HG02870 (cell line): ENCODE measurements at regions not wholly inside any gene's neighbourhood (a gene's known extent, or its start where the extent isn't known, plus 50 kb on each side); places are given as distances from the start of the nearest gene placed in this dataset.

Source experiments
- ATAC-seq: cut with Tn5 transposase; IDR thresholded peaks from one replicate; pipeline ENCODE4 v1.9.1; 2021; ENCODE audit warnings: mild to moderate bottlenecking, moderate library complexity; ENCODE audit not compliant: unreplicated experiment

GRCh38 chr17:71337938-71338337 is 782.9 kb upstream of the SOX9 start:
- ATAC-seq = no peak

- ATAC-seq = no peak
These were observed 782.4 kb upstream of the SOX9 start for GRCh38 chr17:71338396-71338795.

GRCh38 chr17:71339206-71339605 is 781.6 kb upstream of the SOX9 start:
- ATAC-seq = no peak

- no peak for ATAC-seq
These were observed 778.1 kb upstream of the SOX9 start for GRCh38 chr17:71342737-71343136.

- ATAC-seq = no peak
These were observed 770.8 kb upstream of the SOX9 start for GRCh38 chr17:71349908-71350600.

GRCh38 chr17:71360301-71360700 is 760.5 kb upstream of the SOX9 start:
- ATAC-seq = no peak

- ATAC-seq = no peak
These were observed 759.0 kb upstream of the SOX9 start for GRCh38 chr17:71361656-71362450.

- no peak for ATAC-seq
These were observed 757.2 kb upstream of the SOX9 start for GRCh38 chr17:71363661-71364060.

GRCh38 chr17:71371809-71372208 is 749.0 kb upstream of the SOX9 start:
- no peak for ATAC-seq

GRCh38 chr17:71375948-71376347 is 744.9 kb upstream of the SOX9 start:
- no peak for ATAC-seq

GRCh38 chr17:71376933-71377332 is 743.9 kb upstream of the SOX9 start:
- no peak for ATAC-seq

GRCh38 chr17:71378036-71378435 is 742.8 kb upstream of the SOX9 start:
- ATAC-seq = no peak

- ATAC-seq = no peak
These were observed 742.1 kb upstream of the SOX9 start for GRCh38 chr17:71378741-71379140.

- ATAC-seq = no peak
These were observed 741.3 kb upstream of the SOX9 start for GRCh38 chr17:71379512-71379911.

- no peak for ATAC-seq
These were observed 740.3 kb upstream of the SOX9 start for GRCh38 chr17:71380535-71380934.

GRCh38 chr17:71380936-71381335 is 739.9 kb upstream of the SOX9 start:
- no peak for ATAC-seq

GRCh38 chr17:71383091-71383490 is 737.7 kb upstream of the SOX9 start:
- no peak for ATAC-seq

GRCh38 chr17:71387456-71387855 is 733.4 kb upstream of the SOX9 start:
- no peak for ATAC-seq

GRCh38 chr17:71392715-71393567 is 727.9 kb upstream of the SOX9 start:
- no peak for ATAC-seq

GRCh38 chr17:71395901-71396300 is 724.9 kb upstream of the SOX9 start:
- no peak for ATAC-seq

- no peak for ATAC-seq
These were observed 724.1 kb upstream of the SOX9 start for GRCh38 chr17:71396711-71397110.

GRCh38 chr17:71398025-71398424 is 722.8 kb upstream of the SOX9 start:
- no peak for ATAC-seq
